ENCODE measurements at regions not wholly inside any gene's neighbourhood (a gene's known extent, or its start where the extent isn't known, plus 50 kb on each side); places are given as distances from the start of the nearest gene placed in this dataset.

GRCh38 chr4:66539745-66540144 is 869.5 kb upstream of the EPHA5 start:
- Histone ChIP-seq H3K4me3 (ENCODE audit: low read depth, low read length) (no peak overlapping the region), H3K9me3 (ENCODE audit: control insufficient read depth, insufficient read depth, low read length) (no peaks in the 10 kb centered on the region), H3K27ac (ENCODE audit: low read depth, low read length) (no peak overlapping the region), H3K27me3 (ENCODE audit: control insufficient read depth, insufficient read depth, low read length) (no peaks in the 10 kb centered on the region), H3K36me3 (ENCODE audit: control insufficient read depth, insufficient read depth, low read length) (no peaks in the 10 kb centered on the region), H3K4me1 (ENCODE audit: control insufficient read depth, insufficient read depth, low read length) (no peaks in the 10 kb centered on the region)
- peak in 1 of 6 donors; percentile 22 for DNase-seq (ENCODE audit: low read depth in 4 of 6, low spot score in 6 of 6)
- no CpG with 5 or more reads among the region's 4 CpGs for WGBS (ENCODE audit: insufficient coverage)

GRCh38 chr4:66524781-66525180 is 854.5 kb upstream of the EPHA5 start:
- no peak overlapping the region for H3K27ac ChIP-seq (ENCODE audit: low read depth, low read length)
- H3K9me3 ChIP-seq (ENCODE audit: control insufficient read depth, insufficient read depth, low read length): no peaks in the 10 kb centered on the region
- DNase-seq (ENCODE audit: low read depth in 4 of 6, low spot score in 6 of 6): no peak
- H3K27me3 ChIP-seq (ENCODE audit: control insufficient read depth, insufficient read depth, low read length): no peaks in the 10 kb centered on the region
- no peaks in the 10 kb centered on the region for H3K4me1 ChIP-seq (ENCODE audit: control insufficient read depth, insufficient read depth, low read length)
- no peaks in the 10 kb centered on the region for H3K36me3 ChIP-seq (ENCODE audit: control insufficient read depth, insufficient read depth, low read length)
- 39% methylated on average over 3 of the region's 3 CpGs for WGBS (ENCODE audit: insufficient coverage)
- H3K4me3 ChIP-seq (ENCODE audit: low read depth, low read length): no peak overlapping the region

GRCh38 chr4:66522244-66522643 is 852.0 kb upstream of the EPHA5 start:
- H3K4me3 ChIP-seq (ENCODE audit: low read depth, low read length): no peak overlapping the region
- H3K27me3 ChIP-seq (ENCODE audit: control insufficient read depth, insufficient read depth, low read length): no peaks in the 10 kb centered on the region
- DNase-seq (ENCODE audit: low read depth in 4 of 6, low spot score in 6 of 6): no peak
- no peaks in the 10 kb centered on the region for H3K4me1 ChIP-seq (ENCODE audit: control insufficient read depth, insufficient read depth, low read length)
- H3K27ac ChIP-seq (ENCODE audit: low read depth, low read length): no peak overlapping the region
- H3K36me3 ChIP-seq (ENCODE audit: control insufficient read depth, insufficient read depth, low read length): no peaks in the 10 kb centered on the region
- H3K9me3 ChIP-seq (ENCODE audit: control insufficient read depth, insufficient read depth, low read length): no peaks in the 10 kb centered on the region

- Histone ChIP-seq H3K4me3 (ENCODE audit: low read depth, low read length) (no peak overlapping the region), H3K36me3 (ENCODE audit: control insufficient read depth, insufficient read depth, low read length) (no peaks in the 10 kb centered on the region), H3K27ac (ENCODE audit: low read depth, low read length) (no peak overlapping the region), H3K27me3 (ENCODE audit: control insufficient read depth, insufficient read depth, low read length) (no peaks in the 10 kb centered on the region), H3K9me3 (ENCODE audit: control insufficient read depth, insufficient read depth, low read length) (peaks cover 3% of the 10 kb centered on the region), H3K4me1 (ENCODE audit: control insufficient read depth, insufficient read depth, low read length) (no peaks in the 10 kb centered on the region)
- WGBS (ENCODE audit: insufficient coverage): no CpG with 5 or more reads among the region's 2 CpGs
- DNase-seq (ENCODE audit: low read depth in 4 of 6, low spot score in 6 of 6): peak in 1 of 6 donors; percentile 21
These were observed 846.7 kb upstream of the EPHA5 start for GRCh38 chr4:66516940-66517339.

GRCh38 chr4:66506985-66507384 is 836.7 kb upstream of the EPHA5 start:
- no peak overlapping the region for H3K27ac ChIP-seq (ENCODE audit: low read depth, low read length)
- no peaks in the 10 kb centered on the region for H3K4me1 ChIP-seq (ENCODE audit: control insufficient read depth, insufficient read depth, low read length)
- H3K36me3 ChIP-seq (ENCODE audit: control insufficient read depth, insufficient read depth, low read length): no peaks in the 10 kb centered on the region
- no peaks in the 10 kb centered on the region for H3K27me3 ChIP-seq (ENCODE audit: control insufficient read depth, insufficient read depth, low read length)
- WGBS (ENCODE audit: insufficient coverage): no CpG with 5 or more reads among the region's 2 CpGs
- H3K9me3 ChIP-seq (ENCODE audit: control insufficient read depth, insufficient read depth, low read length): peaks cover 9% of the 10 kb centered on the region
- H3K4me3 ChIP-seq (ENCODE audit: low read depth, low read length): no peak overlapping the region
- no peak for DNase-seq (ENCODE audit: low read depth in 4 of 6, low spot score in 6 of 6)

GRCh38 chr4:66501997-66502396 is 831.7 kb upstream of the EPHA5 start:
- peak in 3 of 6 donors; percentile 6 to 60 (median 38) for DNase-seq (ENCODE audit: low read depth in 4 of 6, low spot score in 6 of 6)
- Histone ChIP-seq H3K4me1 (ENCODE audit: control insufficient read depth, insufficient read depth, low read length) (no peaks in the 10 kb centered on the region), H3K9me3 (ENCODE audit: control insufficient read depth, insufficient read depth, low read length) (no peaks in the 10 kb centered on the region), H3K36me3 (ENCODE audit: control insufficient read depth, insufficient read depth, low read length) (no peaks in the 10 kb centered on the region), H3K27ac (ENCODE audit: low read depth, low read length) (no peak overlapping the region), H3K27me3 (ENCODE audit: control insufficient read depth, insufficient read depth, low read length) (no peaks in the 10 kb centered on the region), H3K4me3 (ENCODE audit: low read depth, low read length) (no peak overlapping the region)
- 25% methylated on average over 2 of the region's 3 CpGs for WGBS (ENCODE audit: insufficient coverage)

GRCh38 chr4:66490729-66491128 is 820.4 kb upstream of the EPHA5 start:
- WGBS (ENCODE audit: insufficient coverage): 100% methylated on average over 1 of the region's 2 CpGs

GRCh38 chr4:66489783-66490452 is 819.6 kb upstream of the EPHA5 start:
- no peak for DNase-seq (ENCODE audit: low read depth in 4 of 6, low spot score in 6 of 6)
- Histone ChIP-seq H3K27ac (ENCODE audit: low read depth, low read length) (no peak overlapping the region), H3K4me3 (ENCODE audit: low read depth, low read length) (no peak overlapping the region), H3K27me3 (ENCODE audit: control insufficient read depth, insufficient read depth, low read length) (no peaks in the 10 kb centered on the region), H3K9me3 (ENCODE audit: control insufficient read depth, insufficient read depth, low read length) (no peaks in the 10 kb centered on the region), H3K4me1 (ENCODE audit: control insufficient read depth, insufficient read depth, low read length) (no peaks in the 10 kb centered on the region), H3K36me3 (ENCODE audit: control insufficient read depth, insufficient read depth, low read length) (no peaks in the 10 kb centered on the region)
- 53% methylated on average over 2 of the region's 5 CpGs for WGBS (ENCODE audit: insufficient coverage)

More at GRCh38 chr4:66490729-66491128, 820.4 kb upstream of the EPHA5 start:
- no peak for DNase-seq (ENCODE audit: low read depth in 4 of 6, low spot score in 6 of 6)
- H3K27me3 ChIP-seq (ENCODE audit: control insufficient read depth, insufficient read depth, low read length): no peaks in the 10 kb centered on the region
- H3K9me3 ChIP-seq (ENCODE audit: control insufficient read depth, insufficient read depth, low read length): no peaks in the 10 kb centered on the region
- H3K4me3 ChIP-seq (ENCODE audit: low read depth, low read length): no peak overlapping the region
- no peak overlapping the region for H3K27ac ChIP-seq (ENCODE audit: low read depth, low read length)
- no peaks in the 10 kb centered on the region for H3K36me3 ChIP-seq (ENCODE audit: control insufficient read depth, insufficient read depth, low read length)
- H3K4me1 ChIP-seq (ENCODE audit: control insufficient read depth, insufficient read depth, low read length): no peaks in the 10 kb centered on the region

- no peak for DNase-seq (ENCODE audit: low read depth in 4 of 6, low spot score in 6 of 6)
- no peaks in the 10 kb centered on the region for H3K36me3 ChIP-seq (ENCODE audit: control insufficient read depth, insufficient read depth, low read length)
- H3K9me3 ChIP-seq (ENCODE audit: control insufficient read depth, insufficient read depth, low read length): no peaks in the 10 kb centered on the region
- no peak overlapping the region for H3K4me3 ChIP-seq (ENCODE audit: low read depth, low read length)
- H3K4me1 ChIP-seq (ENCODE audit: control insufficient read depth, insufficient read depth, low read length): no peaks in the 10 kb centered on the region
- no peak overlapping the region for H3K27ac ChIP-seq (ENCODE audit: low read depth, low read length)
- H3K27me3 ChIP-seq (ENCODE audit: control insufficient read depth, insufficient read depth, low read length): no peaks in the 10 kb centered on the region
These were observed 819.1 kb upstream of the EPHA5 start for GRCh38 chr4:66489370-66489769.

GRCh38 chr4:66486068-66486467 is 815.8 kb upstream of the EPHA5 start:
- no peaks in the 10 kb centered on the region for H3K9me3 ChIP-seq (ENCODE audit: control insufficient read depth, insufficient read depth, low read length)
- H3K4me3 ChIP-seq (ENCODE audit: low read depth, low read length): no peak overlapping the region
- H3K4me1 ChIP-seq (ENCODE audit: control insufficient read depth, insufficient read depth, low read length): no peaks in the 10 kb centered on the region
- no peaks in the 10 kb centered on the region for H3K27me3 ChIP-seq (ENCODE audit: control insufficient read depth, insufficient read depth, low read length)
- no peaks in the 10 kb centered on the region for H3K36me3 ChIP-seq (ENCODE audit: control insufficient read depth, insufficient read depth, low read length)
- no peak overlapping the region for H3K27ac ChIP-seq (ENCODE audit: low read depth, low read length)
- WGBS (ENCODE audit: insufficient coverage): no CpG with 5 or more reads among the region's 1 CpG
- DNase-seq (ENCODE audit: low read depth in 4 of 6, low spot score in 6 of 6): no peak

All from spinal cord (tissue), 9 donors.